B cell (primary cell): ENCODE measurements at regions not wholly inside any gene's neighbourhood (a gene's known extent, or its start where the extent isn't known, plus 50 kb on each side); places are given as distances from the start of the nearest gene placed in this dataset.

Experiments
- ATAC-seq: fragments of 200-7000 bp; cut with Tn5 transposase; one replicate; pipeline ENCODE4 v1.10.0; 2021; ENCODE audit warnings: low read depth, mild to moderate bottlenecking, moderate number of reproducible peaks, moderate library complexity
- CTCF ChIA-PET: fragments of 350-600 bp; sonication (Branson Sonifier 250); formaldehyde crosslinking; loops from one replicate; lab custom pipeline; 2021; ENCODE audit warnings: antibody characterized with exemption, inconsistent platforms; lab: Charles Lee
- POLR2A ChIA-PET: fragments of 350-600 bp; sonication (Branson Sonifier 250); formaldehyde crosslinking; loops from one replicate; lab custom pipeline; 2021; ENCODE audit warnings: antibody characterized with exemption; lab: Charles Lee
- DNase-seq: peaks from one replicate; pipeline ENCODE4 v3.0.0; 2013
- H2AFZ ChIP-seq: 2 replicates; pipeline ENCODE4 v1.6.1; 2012; ENCODE audit warnings: mild to moderate bottlenecking, low read depth, low read length; ENCODE audit not compliant: insufficient read depth, poor library complexity, severe bottlenecking
- H3K27ac ChIP-seq, 2 donors: 1 replicate in 1 of 2; 2 replicates in 1 of 2; pipeline ENCODE4 v1.5.1; 2012 to 2013; ENCODE audit warnings: low read length in 2 of 2, mild to moderate bottlenecking in 2 of 2, moderate library complexity in 1 of 2
- H3K27me3 ChIP-seq, 4 experiments: fragments of 200-600 bp in 1 of 4; sonication (generic) in 1 of 4; replicated peaks in 1 of 4; 1 replicate in 2 of 4; 2 replicates in 2 of 4; pipeline versions ENCODE4 v1.6.1 to v1.7.0; 2013 to 2016; ENCODE audit warnings: low read length in 3 of 4, mild to moderate bottlenecking in 2 of 4, mixed read lengths in 1 of 4, moderate library complexity in 1 of 4; ENCODE audit not compliant: insufficient read depth in 4 of 4, control insufficient read depth in 3 of 4; ENCODE audit errors: control extremely low read depth in 1 of 4
- H3K36me3 ChIP-seq, 2 experiments: replicated peaks in 1 of 2; 1 replicate in 1 of 2; 2 replicates in 1 of 2; pipeline versions ENCODE4 v1.6.1 to v1.7.1; 2013; ENCODE audit warnings: low read length in 1 of 2; ENCODE audit not compliant: insufficient read depth in 2 of 2, control insufficient read depth in 1 of 2; ENCODE audit errors: control extremely low read depth in 1 of 2, extremely low read depth in 1 of 2
- H3K4me1 ChIP-seq, 2 donors: fragments of 200-600 bp in 1 of 2; sonication (generic) in 1 of 2; 1 replicate in 1 of 2; 2 replicates in 1 of 2; pipeline versions ENCODE4 v1.5.1 to v1.6.1; 2013 to 2017; ENCODE audit warnings: low read length in 2 of 2; ENCODE audit not compliant: control insufficient read depth in 2 of 2, insufficient read depth in 2 of 2
- H3K4me2 ChIP-seq: replicated peaks from 2 replicates; pipeline ENCODE3; 2012; ENCODE audit warnings: mild to moderate bottlenecking, low read depth, low read length; ENCODE audit not compliant: poor library complexity, severe bottlenecking
- H3K4me3 ChIP-seq, 5 experiments: fragments of 200-600 bp in 1 of 5; sonication (generic) in 1 of 5; 1 replicate in 3 of 5; 2 replicates in 2 of 5; pipeline versions ENCODE4 v1.5.1 to v1.7.0; 2011 to 2016; ENCODE audit warnings: low read length in 4 of 5, mild to moderate bottlenecking in 4 of 5, low read depth in 2 of 5, control low read depth in 1 of 5, moderate library complexity in 1 of 5; ENCODE audit not compliant: insufficient read depth in 1 of 5; ENCODE audit errors: control extremely low read depth in 1 of 5, extremely low read depth in 1 of 5
- H3K79me2 ChIP-seq: fragments of 200-600 bp; sonication (generic); one replicate; pipeline ENCODE4 v1.6.0; 2016; ENCODE audit warnings: low read length; ENCODE audit not compliant: control insufficient read depth, insufficient read depth
- H3K9ac ChIP-seq: fragments of 200-600 bp; sonication (generic); 2 replicates; pipeline ENCODE4 v1.6.1; 2017; ENCODE audit warnings: mild to moderate bottlenecking, low read length, moderate library complexity
- H3K9me3 ChIP-seq, 3 donors: one replicate each; pipeline versions ENCODE4 v1.6.1 to v1.7.1; 2013; ENCODE audit warnings: low read length in 2 of 3; ENCODE audit not compliant: control insufficient read depth in 2 of 3, insufficient read depth in 1 of 3; ENCODE audit errors: control extremely low read depth in 1 of 3
- H4K20me1 ChIP-seq: 2 replicates; pipeline ENCODE4 v1.6.0; 2012; ENCODE audit warnings: mild to moderate bottlenecking, low read length; ENCODE audit not compliant: insufficient read depth, control insufficient read depth, poor library complexity, severe bottlenecking
- H3K27ac Mint-ChIP-seq: one replicate; pipeline ENCODE4 v1.8.0; 2021; ENCODE audit warnings: mixed read lengths
- H3K27me3 Mint-ChIP-seq: one replicate; pipeline ENCODE4 v1.8.0; 2021; ENCODE audit warnings: mixed read lengths
- H3K4me1 Mint-ChIP-seq: one replicate; pipeline ENCODE4 v1.8.0; 2021; ENCODE audit warnings: mixed read lengths
- H3K4me3 Mint-ChIP-seq: one replicate; pipeline ENCODE4 v1.8.0; 2021; ENCODE audit warnings: mixed read lengths
- H3K9me3 Mint-ChIP-seq: one replicate; pipeline ENCODE4 v1.8.0; 2022; ENCODE audit warnings: mixed read lengths; ENCODE audit not compliant: insufficient read depth
- CTCF ChIP-seq: fragments of 200-600 bp; IDR thresholded peaks from one replicate; pipeline ENCODE4 v1.8.0; 2022; ENCODE audit warnings: antibody characterized with exemption, mild to moderate bottlenecking
- EZH2 ChIP-seq: IDR thresholded peaks from 2 replicates; pipeline ENCODE4 v1.6.1; 2012; ENCODE audit warnings: borderline replicate concordance, low read depth, mild to moderate bottlenecking, moderate library complexity, low read length; ENCODE audit not compliant: insufficient read depth, poor library complexity, severe bottlenecking
- WGBS: methylation state at CpG from one replicate; pipeline ENCODE4 v1.1.5; 2013; ENCODE audit warnings: missing lambda C conversion rate; ENCODE audit not compliant: insufficient coverage; 5-methylcytosine and 5-hydroxymethylcytosine counted together
- intact Hi-C: fragments of 100-400 bp; cut with micrococcal nuclease; formaldehyde crosslinking; loops from one replicate; pipeline ENCODE4 v1.10.0; 2022

GRCh38 chr3:194284351-194284750 lies 66.8 kb downstream of the CPN2 start:
- Histone ChIP-seq H3K9ac (no peak overlapping the region), H3K4me2 (no peak overlapping the region), H4K20me1 (no peaks in the 10 kb centered on the region), H3K27ac (no peak overlapping the region), H2AFZ (no peak overlapping the region), H3K79me2 (no peaks in the 10 kb centered on the region), H3K36me3 (no peaks in the 10 kb centered on the region), H3K9me3 (no peaks in the 10 kb centered on the region), H3K27me3 (peaks cover 0 to 28% (median 5%) of the 10 kb centered on the region in 4 experiments), H3K4me1 (no peaks in the 10 kb centered on the region), H3K4me3 (no peak overlapping the region)
- Mint-ChIP-seq H3K4me1 (no peaks in the 10 kb centered on the region), H3K27me3 (peaks cover 34% of the 10 kb centered on the region), H3K9me3 (no peaks in the 10 kb centered on the region), H3K27ac (no peak overlapping the region), H3K4me3 (no peak overlapping the region)
- no peak for ATAC-seq
- ChIA-PET CTCF (interaction anchor here (0.9 to 1.4 kb wide), 2 partner anchors 31 to 504 kb away, joined by 3 to 7 read pairs; no protein-coding TSS in a partner anchor), POLR2A (no interaction called here)
- TF ChIP-seq CTCF = no peak
- no peak for TF ChIP-seq EZH2
- WGBS = 93% methylated on average over 2 of the region's 5 CpGs
- DNase-seq = no peak
- intact Hi-C loops = no loop called here

- no peak for ATAC-seq
- Histone ChIP-seq H3K4me3 (no peak overlapping the region), H3K79me2 (no peaks in the 10 kb centered on the region), H3K9ac (no peak overlapping the region), H2AFZ (no peak overlapping the region), H3K27me3 (peaks cover 0 to 28% (median 6%) of the 10 kb centered on the region in 4 experiments), H3K4me2 (no peak overlapping the region), H3K9me3 (peaks cover 0 to 2% (median 0%) of the 10 kb centered on the region in 3 donors), H3K27ac (no peak overlapping the region), H4K20me1 (no peaks in the 10 kb centered on the region), H3K4me1 (no peaks in the 10 kb centered on the region), H3K36me3 (no peaks in the 10 kb centered on the region)
- no peak for TF ChIP-seq CTCF
- TF ChIP-seq EZH2 = no peak
- DNase-seq = no peak
- Mint-ChIP-seq H3K4me3 (no peak overlapping the region), H3K4me1 (no peaks in the 10 kb centered on the region), H3K27ac (no peak overlapping the region), H3K9me3 (peaks cover 3% of the 10 kb centered on the region), H3K27me3 (peaks cover 29% of the 10 kb centered on the region)
- 62% methylated on average over 10 of the region's 16 CpGs for WGBS
- intact Hi-C loops = no loop called here
- POLR2A ChIA-PET = no interaction called here
- CTCF ChIA-PET = interaction anchor here (1.4 kb wide), 1 partner anchor 30 kb away, joined by 7 read pairs; no protein-coding TSS in a partner anchor
Observed at GRCh38 chr3:194285024-194285849, 65.9 kb downstream of the CPN2 start.
